ENCODE measurements at regions not wholly inside any gene's neighbourhood (a gene's known extent, or its start where the extent isn't known, plus 50 kb on each side); places are given as distances from the start of the nearest gene placed in this dataset.
"Not testable (repeated sequence)": the region's sequence is repeated elsewhere in the genome, so short reads cannot be mapped to it uniquely, and the experiment has no call there.

DNA sequence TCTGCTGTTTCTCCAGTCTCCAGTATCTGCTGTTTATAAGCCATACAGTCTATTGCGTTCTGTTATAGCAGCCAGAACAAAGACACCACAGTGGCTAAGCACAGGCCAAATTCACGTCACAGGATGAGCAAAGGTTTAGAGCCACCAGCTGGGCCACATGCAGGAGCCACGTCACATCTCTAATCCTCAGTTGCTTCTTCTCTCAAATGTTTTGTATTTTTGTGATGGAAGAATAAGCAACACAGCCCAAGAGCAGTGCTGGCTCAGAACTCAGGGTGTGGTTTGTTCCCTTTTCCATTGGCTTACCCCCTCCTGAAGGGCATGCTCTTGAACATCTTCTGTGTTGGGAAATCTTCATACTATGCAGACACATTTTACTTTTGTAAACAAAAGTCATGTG is 309.4 kb upstream of the CDH5 start:
- no peak for DNase-seq (ENCODE audit: low read depth in 2 of 2)

DNA sequence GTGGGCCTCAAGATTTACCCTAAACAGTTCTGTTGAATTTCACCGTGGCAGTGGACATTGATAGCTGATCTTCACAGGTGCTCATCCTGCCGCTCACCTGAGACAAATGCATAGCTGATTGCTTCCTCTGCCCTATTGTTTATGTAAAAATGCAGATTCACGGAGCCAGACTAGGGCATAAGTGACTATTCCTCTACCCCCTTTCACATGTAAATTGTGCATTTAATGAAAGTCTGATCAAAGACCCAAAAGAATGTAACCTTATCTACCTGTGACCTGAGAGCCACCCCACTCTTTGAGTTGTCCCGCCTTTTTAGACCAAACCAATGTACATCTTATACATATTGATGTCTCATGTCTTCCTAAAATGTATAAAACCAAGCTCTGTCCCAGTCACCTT is 312.4 kb upstream of the CDH5 start:
- DNase-seq (ENCODE audit: low read depth in 2 of 2), result no peak

DNA sequence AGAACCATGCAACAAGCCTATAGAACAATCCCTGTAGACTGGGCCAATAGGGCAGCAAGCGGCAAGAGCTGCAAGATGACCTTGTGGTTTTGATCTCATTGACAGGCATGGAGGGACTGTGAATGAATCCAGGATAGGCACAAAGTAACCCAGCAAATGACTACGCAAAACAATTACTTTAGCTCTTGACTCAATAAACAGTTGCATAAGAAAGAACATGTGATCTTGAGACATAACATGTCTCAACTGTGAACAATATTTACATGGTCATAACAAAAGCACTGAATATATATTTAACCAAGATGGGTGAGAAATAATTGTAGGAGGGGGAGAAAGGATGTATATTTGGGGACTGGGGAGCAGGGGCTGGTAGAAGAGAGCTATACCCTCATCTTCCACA is 313.7 kb upstream of the CDH5 start:
- DNase-seq (ENCODE audit: low read depth in 2 of 2), result no peak

GRCh38 chr16:66050991-66051390 is 315.5 kb upstream of the CDH5 start:
- no peak for DNase-seq (ENCODE audit: low read depth in 2 of 2)

DNA sequence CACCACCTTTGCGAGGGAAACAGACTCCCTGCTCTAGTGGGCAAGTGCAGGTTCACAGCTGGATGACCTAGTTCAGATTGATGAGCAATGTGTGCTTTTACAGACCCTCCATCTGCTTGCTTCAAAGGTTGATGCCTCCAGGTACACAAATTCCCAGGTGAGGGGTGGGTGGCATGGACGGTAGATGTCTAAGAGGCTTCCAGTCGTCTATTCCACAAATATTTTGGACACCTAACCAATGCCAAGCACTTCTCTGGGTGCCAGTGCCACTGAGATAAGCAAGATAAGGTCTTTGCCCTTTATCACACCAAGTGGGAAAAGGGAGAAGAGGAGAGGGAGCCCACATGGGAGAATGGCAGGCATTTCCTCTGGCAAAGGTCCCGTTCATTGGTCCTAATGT is 316.6 kb upstream of the CDH5 start:
- DNase-seq (ENCODE audit: low read depth in 2 of 2), result no peak

DNA sequence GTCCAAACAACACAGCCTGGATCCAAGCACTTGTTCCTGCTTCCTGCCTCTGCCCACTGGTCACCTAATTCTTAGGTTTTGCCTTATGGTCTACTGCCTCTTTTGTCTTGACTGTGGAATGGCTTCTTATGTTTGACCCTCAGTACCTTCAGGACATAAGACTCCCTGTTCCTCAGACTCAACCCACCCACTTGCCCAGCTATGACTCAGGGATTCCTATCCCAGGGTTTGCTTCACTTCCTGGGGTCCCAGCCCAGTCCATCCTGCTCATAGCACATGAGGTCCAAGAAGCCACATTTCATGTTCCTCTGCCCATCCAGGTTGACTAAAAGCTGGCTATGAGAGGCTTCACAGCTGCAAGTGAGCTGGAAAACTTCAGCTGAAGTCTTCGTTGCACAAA is 320.9 kb upstream of the CDH5 start:
- no peak for DNase-seq (ENCODE audit: low read depth in 2 of 2)

DNA sequence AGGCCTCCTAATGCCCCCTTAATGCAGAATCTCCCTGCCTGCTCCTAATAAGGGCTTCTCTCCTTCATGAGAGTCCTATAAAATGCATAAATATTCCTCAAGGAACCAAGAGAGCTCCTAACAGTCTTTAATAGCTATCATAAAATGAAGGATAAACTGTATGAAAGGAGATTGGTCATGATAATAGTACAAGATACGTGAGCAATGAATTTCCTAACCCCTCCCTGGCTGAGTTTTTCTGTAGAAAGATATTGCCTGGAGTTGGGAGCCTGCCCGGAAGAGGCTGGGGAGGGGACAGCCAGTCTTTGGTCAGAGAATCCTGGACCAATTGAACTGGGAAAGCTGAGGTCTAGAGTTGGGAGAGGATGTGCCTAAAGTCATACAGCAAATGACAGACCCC is 321.9 kb upstream of the CDH5 start:
- DNase-seq (ENCODE audit: low read depth in 2 of 2), result no peak

GRCh38 chr16:66044089-66044488 is 322.4 kb upstream of the CDH5 start:
- no peak for DNase-seq (ENCODE audit: low read depth in 2 of 2)

GRCh38 chr16:66043326-66043725 is 323.2 kb upstream of the CDH5 start:
- no peak for DNase-seq (ENCODE audit: low read depth in 2 of 2)

- no peak for DNase-seq (ENCODE audit: low read depth in 2 of 2)
Observed at GRCh38 chr16:66042341-66042740, 324.1 kb upstream of the CDH5 start.

DNA sequence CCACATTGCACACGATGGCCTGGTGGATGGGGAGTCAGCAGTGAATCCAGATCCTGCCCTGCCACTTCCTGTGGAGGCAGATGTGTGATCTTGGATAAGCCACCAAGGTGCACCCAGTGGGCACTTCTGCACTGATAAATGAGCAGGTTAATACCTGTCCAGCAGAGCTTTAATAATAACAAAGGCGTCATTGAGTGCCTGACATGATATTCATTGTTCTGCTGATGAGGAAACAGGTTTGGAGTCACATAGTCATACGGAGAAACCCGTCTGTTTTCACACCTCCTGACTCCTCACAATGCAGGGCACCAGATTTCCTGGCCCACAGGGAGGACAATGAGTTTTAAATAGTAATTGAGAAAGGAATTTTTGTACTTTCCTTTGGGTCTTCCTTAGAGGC is 324.6 kb upstream of the CDH5 start:
- no peak for DNase-seq (ENCODE audit: low read depth in 2 of 2)

- no peak for DNase-seq (ENCODE audit: low read depth in 2 of 2)
Observed at GRCh38 chr16:66039793-66040192, 326.7 kb upstream of the CDH5 start.

- DNase-seq (ENCODE audit: low read depth in 2 of 2), result no peak
Observed at GRCh38 chr16:66036793-66037715, 329.4 kb upstream of the CDH5 start.

GRCh38 chr16:66036184-66036583 is 330.3 kb upstream of the CDH5 start:
- no peak for DNase-seq (ENCODE audit: low read depth in 2 of 2)

DNA sequence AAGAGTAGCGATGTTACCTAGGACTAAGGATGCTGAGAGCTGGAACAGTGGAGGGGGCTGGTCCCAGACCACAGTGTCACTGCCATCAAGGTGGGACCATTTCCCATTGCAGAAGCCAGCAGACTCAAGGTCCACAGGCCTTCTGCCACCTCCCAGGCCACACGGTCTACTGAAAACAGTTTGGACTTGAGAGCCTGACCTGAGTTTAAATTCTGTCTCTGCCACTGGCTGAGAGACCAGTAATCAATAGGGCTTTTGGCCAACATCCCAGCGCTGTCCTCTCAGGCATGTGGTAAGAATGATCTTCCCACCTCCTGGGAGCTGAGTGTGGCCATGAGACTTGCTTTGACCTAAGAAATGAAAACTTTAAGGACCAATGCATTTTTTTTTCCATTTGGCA is 331.4 kb upstream of the CDH5 start:
- no peak for DNase-seq (ENCODE audit: low read depth in 2 of 2)

DNA sequence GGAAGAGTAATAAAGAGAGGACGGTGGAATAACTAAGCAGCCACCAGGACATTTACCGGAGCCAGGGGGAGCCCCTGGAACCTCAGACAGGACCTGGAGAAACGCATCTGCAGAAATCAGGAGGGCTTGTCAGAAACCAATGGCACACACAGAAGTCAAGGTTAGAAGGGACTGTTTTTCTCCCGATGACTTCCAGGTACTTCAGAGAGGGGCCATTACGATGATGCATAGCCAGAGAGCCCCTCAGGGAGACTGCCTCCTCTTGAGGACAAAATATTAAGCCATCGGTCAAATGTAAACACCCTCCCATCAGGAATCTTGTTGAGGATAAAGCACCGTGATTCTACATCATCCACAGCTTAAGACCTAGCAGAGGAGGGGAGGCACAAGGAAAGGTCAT is 333.6 kb upstream of the CDH5 start:
- DNase-seq (ENCODE audit: low read depth in 2 of 2), result no peak

GRCh38 chr16:66030036-66030435 is 336.5 kb upstream of the CDH5 start:
- no peak for DNase-seq (ENCODE audit: low read depth in 2 of 2)

- DNase-seq (ENCODE audit: low read depth in 2 of 2), result no peak
Observed at GRCh38 chr16:66028510-66029216, 337.8 kb upstream of the CDH5 start.

DNA sequence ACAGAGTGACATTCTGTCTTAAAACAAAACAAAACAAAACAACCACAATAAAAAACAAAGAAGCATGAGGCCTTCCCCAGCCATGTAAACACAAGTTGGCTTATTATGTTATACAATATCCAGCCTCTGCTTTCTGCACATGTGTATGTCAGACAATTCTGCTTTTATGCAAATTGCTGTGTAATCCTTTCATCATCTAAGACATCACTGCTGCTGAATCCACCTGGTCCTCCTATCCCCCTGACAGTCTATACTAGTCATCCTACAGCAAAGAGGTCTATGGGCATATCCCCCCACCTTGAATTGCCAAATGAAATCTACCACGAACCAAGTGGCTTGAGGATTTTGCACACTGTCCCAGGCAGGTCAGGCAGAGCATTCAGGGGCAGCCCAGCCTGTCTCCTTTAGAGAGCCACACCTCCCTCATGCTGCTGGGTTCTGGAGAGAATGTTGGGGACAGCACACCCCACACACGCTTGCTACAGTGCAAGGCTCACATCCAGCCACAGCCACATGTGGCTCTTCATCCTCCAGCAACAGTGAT is 339.6 kb upstream of the CDH5 start:
- DNase-seq (ENCODE audit: low read depth in 2 of 2), result no peak

- no peak for DNase-seq (ENCODE audit: low read depth in 2 of 2)
Observed at GRCh38 chr16:66026211-66026610, 340.3 kb upstream of the CDH5 start.

- DNase-seq (ENCODE audit: low read depth in 2 of 2), result no peak
Observed at GRCh38 chr16:66025751-66026150, 340.7 kb upstream of the CDH5 start.

- DNase-seq (ENCODE audit: low read depth in 2 of 2), result not testable (repeated sequence)
Observed at GRCh38 chr16:66024567-66024966, 341.9 kb upstream of the CDH5 start.

- no peak for DNase-seq (ENCODE audit: low read depth in 2 of 2)
Observed at GRCh38 chr16:66023481-66023880, 343.0 kb upstream of the CDH5 start.

Data from activated CD4-positive, alpha-beta T cell treated with anti-CD3 and anti-CD28 coated beads for 24 hours (primary cell).